ENCODE measurements at regions not wholly inside any gene's neighbourhood (a gene's known extent, or its start where the extent isn't known, plus 50 kb on each side); places are given as distances from the start of the nearest gene placed in this dataset.

DNA sequence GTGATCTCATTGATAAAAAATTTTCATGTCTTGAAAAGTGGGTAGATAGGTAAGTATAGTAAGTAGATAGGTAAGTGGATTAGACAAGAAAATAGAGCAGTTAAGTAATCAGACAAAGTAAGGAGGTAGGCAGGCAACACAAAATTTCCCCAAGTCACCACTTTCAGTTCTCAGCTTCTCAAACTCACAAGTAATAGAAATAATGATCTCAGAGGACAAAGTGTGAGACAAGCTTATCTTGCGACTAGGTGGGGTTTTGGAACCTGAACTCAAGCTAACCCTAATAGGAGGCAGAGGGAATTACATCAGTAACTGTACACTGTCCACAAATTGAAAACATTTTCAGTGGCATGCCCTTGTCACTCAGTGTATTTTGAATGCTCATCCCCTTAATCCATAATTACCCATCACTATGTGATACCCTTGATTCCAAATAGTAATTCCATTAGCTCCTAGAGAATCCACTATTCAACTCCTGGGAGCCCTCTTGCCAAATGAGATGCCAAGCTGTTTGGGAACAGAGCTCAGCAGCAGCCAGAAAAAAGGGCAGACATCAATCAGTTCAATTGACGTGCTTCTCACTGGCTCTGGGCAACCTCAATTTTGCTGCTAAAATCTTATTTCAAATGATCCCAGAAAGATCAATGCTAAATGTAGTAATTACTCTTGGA, 703.2 kb downstream of the XPNPEP1 start:
- Histone ChIP-seq H3K18ac (ENCODE audit: insufficient read length, low read depth, low read length) (no peak overlapping the region), H2BK5ac (ENCODE audit: insufficient read length, low read length) (no peak overlapping the region), H3K9me3 (ENCODE audit: control insufficient read depth, low read depth, low read length) (no peaks in the 10 kb centered on the region), H3K27ac (ENCODE audit: insufficient read length, low read depth, low read length) (no peak overlapping the region), H2BK120ac (ENCODE audit: low read depth, low read length, poor library complexity, severe bottlenecking) (no peak overlapping the region), H2AFZ (ENCODE audit: low read length) (no peak overlapping the region), H2BK15ac (ENCODE audit: low read depth, low read length) (no peak overlapping the region), H3K23me2 (ENCODE audit: insufficient read length, low read depth, low read length, poor library complexity, severe bottlenecking) (no peaks in the 10 kb centered on the region), H3K4me1 (ENCODE audit: insufficient read depth, low read length) (no peaks in the 10 kb centered on the region), H3K56ac (ENCODE audit: insufficient read length, low read depth, low read length) (no peak overlapping the region), H3T11ph (ENCODE audit: low read length) (no peak overlapping the region), H2BK20ac (ENCODE audit: low read depth, low read length, poor library complexity, severe bottlenecking) (no peak overlapping the region), H4K20me1 (ENCODE audit: control insufficient read depth, insufficient read depth, insufficient read length) (no peaks in the 10 kb centered on the region), H3K14ac (ENCODE audit: insufficient read depth, low read length) (no peak overlapping the region), H3K79me1 (ENCODE audit: insufficient read depth, low read depth, low read length, poor library complexity, severe bottlenecking) (no peaks in the 10 kb centered on the region), H3K4ac (ENCODE audit: low read depth, low read length) (no peak overlapping the region), H4K8ac (replicated peaks; ENCODE audit: insufficient read length, low read depth, low read length) (no peak overlapping the region), H4K91ac (ENCODE audit: insufficient read length, low read depth, low read length) (no peak overlapping the region), H3K4me2 (ENCODE audit: insufficient read depth, insufficient read length, low read length) (no peak overlapping the region), H4K5ac (ENCODE audit: insufficient read length, low read depth, low read length) (no peak overlapping the region), H2AK5ac (ENCODE audit: insufficient read length, low read length) (no peak overlapping the region), H2BK12ac (ENCODE audit: insufficient read length, low read depth, low read length) (no peak overlapping the region), H3K79me2 (ENCODE audit: insufficient read depth, low read length) (no peaks in the 10 kb centered on the region), H3K23ac (ENCODE audit: insufficient read length, low read depth, low read length) (no peak overlapping the region), H3K9ac (ENCODE audit: extremely low read depth, insufficient read length, low read length) (no peak overlapping the region), H3K27me3 (ENCODE audit: insufficient read depth, low read length) (no peaks in the 10 kb centered on the region; the same call in 1 of the 2 replicates)
- H3K27me3 Mint-ChIP-seq (ENCODE audit: low read depth) = no peaks in the 10 kb centered on the region
- DNase-seq = no peak
- TF ChIP-seq CTCF (conservative IDR thresholded peaks at IDR 0.05) = no peak
- H3K36me3 Mint-ChIP-seq (ENCODE audit: insufficient read depth in 1 of 3, low read depth in 3 of 3) = peaks cover 0 to 6% (median 0%) of the 10 kb centered on the region in 3 experiments; a peak in 3 of 7 replicates
- no CpG with 5 or more reads among the region's 2 CpGs for WGBS (ENCODE audit: extremely low coverage, insufficient read length, low lambda C conversion rate)
- H3K9me3 Mint-ChIP-seq = peaks cover 2 to 8% of the 10 kb centered on the region in 2 experiments; a peak in 2 of 5 replicates
- H3K27ac Mint-ChIP-seq = no peak overlapping the region
- H3K4me1 Mint-ChIP-seq = no peaks in the 10 kb centered on the region
- H3K4me3 Mint-ChIP-seq = no peak overlapping the region

Data from H9 (cell line).